ENCODE measurements at regions not wholly inside any gene's neighbourhood (a gene's known extent, or its start where the extent isn't known, plus 50 kb on each side); places are given as distances from the start of the nearest gene placed in this dataset.
"Not testable (repeated sequence)": the region's sequence is repeated elsewhere in the genome, so short reads cannot be mapped to it uniquely, and the experiment has no call there.

DNA sequence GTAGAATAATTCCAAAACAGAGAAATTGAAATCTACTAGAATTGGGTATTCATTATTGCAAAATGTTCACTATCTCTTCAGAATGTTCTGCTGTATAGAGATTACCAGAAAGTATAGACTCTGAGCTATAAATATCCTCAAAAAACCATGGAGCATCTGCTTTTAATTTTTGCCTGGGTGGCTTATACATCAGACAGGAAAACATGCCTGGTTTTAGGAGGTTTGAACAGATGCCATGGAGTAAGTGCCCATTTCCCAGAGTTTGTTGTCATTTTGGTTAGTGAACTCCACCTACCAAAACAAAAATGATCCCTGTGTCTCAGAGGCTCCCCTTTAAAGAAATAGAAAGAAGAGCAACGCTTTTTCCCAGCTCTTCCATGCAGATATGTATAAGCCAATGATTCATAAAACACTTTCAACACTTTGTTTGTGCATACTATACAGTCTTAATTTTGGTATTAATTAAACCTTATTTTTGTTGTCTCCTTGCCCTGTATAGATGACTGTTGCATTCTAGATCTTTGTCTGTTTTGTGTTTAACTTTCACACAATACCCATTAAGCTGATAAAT lies 68.7 kb downstream of the MEPE start:
- DNase-seq (ENCODE audit: low read depth, low spot score) = peak; percentile 58

DNA sequence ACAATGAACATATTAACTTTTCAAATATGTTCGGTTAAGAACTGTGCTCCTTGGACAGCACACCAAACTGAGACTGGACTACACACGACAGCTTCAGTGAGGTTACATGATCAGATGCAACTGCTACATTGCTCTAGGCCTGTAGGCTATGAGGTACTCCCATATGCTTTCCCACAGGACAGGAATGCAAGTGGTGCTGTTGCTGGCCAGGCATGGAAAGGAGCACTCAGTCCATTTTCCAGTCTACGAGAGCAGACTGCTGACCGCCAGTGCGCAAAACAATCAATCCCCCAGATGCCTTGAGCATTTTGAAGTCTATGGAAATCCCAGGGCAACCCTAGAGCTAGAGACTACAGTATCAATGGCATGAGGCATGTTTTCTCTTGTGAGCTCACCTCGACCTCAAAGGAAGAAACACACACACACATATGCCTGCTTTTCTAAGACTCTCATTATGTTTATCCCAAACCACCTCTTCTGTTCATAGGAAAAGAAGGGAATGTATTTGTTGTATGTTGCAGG lies 70.8 kb upstream of the SPP1 start:
- DNase-seq (ENCODE audit: low read depth, low spot score) = no peak

DNA sequence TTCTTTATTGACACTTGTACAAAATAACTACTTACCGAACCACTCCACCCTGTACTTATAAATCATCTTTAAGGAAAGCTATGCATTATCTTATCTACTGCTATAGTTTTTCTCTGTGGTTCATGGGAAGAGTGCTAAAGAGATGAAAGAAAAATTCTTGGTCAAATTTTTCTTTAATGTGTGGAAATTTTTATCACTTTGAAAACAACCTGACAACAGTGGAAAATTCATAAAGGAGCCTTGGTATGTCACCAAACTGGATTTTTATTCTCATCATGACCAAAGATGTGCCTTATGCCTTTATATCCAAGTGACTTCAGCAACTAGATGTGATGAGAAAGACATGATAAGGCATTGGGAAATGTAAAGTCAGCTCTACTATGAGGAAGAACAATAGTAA lies 67.2 kb upstream of the SPP1 start:
- DNase-seq (ENCODE audit: low read depth, low spot score) = no peak

DNA sequence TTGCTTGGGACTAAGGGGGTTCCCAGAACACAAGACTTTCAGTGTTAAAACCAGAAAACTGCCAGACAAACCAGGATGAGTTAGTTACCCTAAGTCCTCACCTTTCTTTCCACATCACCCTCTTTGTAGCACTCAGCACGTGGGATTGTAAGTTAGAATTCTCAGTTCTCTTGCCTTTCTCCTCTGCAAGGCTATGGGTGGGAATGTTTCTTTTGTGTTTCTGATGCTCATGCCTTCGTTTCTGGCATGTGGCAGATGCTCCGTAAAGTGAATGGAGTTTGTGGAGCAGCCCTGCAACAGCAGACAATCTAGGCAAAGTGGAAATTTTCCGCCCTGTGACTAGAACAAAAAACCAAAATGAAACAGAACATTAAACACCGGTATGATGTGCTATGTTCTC lies 64.7 kb upstream of the SPP1 start:
- DNase-seq (ENCODE audit: low read depth, low spot score) = no peak

DNA sequence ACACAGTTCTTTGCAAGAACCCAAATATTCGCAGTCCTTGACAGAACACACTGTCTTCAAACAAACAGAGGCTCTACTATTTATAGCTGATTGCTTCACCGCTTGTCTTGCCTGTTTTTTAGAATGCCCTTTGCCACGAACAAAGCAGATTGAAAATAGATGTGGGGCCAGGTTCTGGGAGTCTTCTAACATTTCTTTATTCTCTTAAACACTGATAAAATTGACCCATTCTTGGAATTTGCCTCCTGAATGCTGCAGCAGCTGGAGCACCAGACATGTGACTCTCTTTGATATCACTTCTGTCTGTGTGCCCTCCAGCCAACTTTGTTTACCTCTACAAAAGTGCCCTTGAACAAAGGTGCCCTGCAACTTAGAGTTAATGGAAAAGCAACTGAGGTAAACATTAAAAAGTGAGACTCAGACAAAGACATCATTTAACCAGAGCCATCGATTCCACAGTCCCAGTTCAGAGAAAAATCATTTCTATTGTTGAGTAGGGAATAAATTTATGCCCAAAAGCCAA lies 64.2 kb upstream of the SPP1 start:
- no peak for DNase-seq (ENCODE audit: low read depth, low spot score)

DNA sequence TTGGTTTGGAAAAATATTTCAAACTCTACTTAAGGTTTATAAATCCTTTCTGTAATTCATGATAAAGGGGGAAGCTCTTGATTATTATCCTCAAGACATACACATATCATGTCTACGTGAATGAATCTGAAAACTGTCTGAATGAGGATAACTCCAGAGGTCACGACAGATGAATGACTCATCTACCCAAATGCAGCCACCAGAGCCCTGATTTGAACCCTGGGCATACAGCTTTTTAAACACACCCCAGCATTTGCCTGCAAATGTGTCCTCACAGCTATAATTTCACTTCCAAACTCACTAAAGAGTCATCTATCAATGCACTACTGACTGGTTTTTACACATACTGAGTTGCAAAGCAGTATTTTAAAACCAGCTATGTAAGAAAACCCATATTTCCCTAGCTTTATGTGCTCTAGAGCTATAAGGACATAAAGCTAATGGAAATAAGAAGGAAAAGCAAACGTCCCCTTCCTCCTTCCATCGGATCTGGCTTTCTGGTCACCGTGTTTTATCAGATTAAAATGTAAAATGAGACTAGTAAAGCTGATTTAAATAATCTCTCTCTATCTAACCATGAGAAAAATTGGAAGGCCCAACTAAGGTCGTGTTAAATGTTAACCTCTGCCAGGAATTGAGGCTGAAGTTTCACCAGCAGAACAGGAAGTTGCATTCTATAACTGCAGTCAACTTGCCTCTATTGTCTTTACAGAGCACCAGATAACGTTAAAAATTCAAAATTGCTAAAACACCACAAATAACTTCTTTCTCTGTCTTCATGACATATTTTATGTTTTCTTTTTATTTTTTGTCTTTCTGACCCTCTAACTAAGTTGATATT lies 63.1 kb upstream of the SPP1 start:
- no peak for DNase-seq (ENCODE audit: low read depth, low spot score)

DNA sequence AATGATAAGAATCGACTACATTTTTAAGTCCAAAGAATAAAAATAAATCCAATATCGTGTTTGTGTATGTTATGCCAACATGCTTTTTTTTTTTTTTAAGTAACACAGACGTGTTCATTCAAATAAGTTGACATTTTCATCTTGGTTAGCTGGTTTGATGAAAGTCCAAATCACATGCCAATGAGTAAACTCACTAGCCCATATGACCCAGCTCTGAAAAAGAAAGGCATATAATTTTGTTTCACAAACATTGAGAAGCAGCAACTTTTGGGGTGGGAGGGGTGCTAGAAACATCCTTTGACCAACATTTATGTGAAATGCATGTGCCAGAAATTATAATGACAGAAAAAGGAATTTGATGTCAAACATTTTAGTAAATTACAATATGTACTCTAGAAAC lies 61.6 kb upstream of the SPP1 start:
- DNase-seq (ENCODE audit: low read depth, low spot score) = no peak

DNA sequence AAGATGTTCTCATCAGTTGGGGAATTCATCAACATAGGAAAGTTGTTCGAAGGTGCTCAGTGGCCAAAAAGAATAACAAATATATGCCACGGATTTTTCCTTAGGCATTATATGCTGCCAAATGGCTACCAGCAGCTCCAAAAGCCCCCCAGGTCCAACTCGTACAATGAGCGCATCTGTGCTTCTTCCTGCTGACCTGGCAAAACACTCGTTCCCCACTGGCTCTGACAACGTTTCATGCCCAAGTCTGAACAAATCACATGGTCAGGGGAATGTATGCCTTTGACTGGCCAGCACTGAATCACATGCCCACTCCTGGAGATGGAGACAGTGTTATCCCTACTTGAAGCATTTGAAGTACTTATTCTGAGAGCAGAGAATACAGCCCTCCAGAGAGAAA lies 59.9 kb upstream of the SPP1 start:
- no peak for DNase-seq (ENCODE audit: low read depth, low spot score)

DNA sequence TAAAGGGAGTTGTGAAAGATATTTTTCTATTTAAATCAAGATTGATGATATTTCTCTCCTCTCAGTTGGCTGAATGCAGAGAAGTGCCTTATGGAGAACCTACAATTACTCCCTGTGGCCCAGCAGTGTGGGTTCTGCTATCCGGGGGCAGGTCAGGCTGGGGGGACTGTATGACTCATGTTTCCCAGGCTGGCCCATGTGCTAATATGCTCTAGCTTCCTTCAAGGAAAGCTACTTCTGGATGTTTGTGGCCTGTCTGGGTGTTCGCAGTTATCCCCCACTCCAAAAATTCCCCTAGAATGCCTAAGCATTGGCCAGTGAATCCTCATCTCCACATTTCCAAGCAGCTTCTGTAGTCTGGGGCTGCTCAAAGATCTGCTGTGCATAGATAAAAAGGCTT lies 58.9 kb upstream of the SPP1 start:
- DNase-seq (ENCODE audit: low read depth, low spot score) = no peak

DNA sequence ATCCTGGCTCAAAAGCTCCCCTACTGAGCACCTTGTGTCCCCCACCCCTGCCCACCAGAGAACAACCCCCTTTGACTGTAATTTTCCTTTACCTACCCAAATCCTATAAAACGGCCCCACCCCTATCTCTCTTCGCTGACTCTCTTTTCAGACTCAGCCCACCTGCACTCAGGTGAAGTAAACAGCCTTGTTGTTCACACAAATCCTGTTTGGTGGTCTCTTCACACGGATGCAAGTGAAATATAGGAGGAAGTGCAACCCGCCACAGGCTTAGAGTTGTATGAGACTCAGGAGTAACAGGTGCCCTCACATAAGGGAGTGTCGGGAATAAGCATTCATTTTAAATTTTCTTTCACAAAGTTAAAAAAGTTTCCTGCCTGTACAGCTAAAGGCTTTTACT lies 57.6 kb upstream of the SPP1 start:
- DNase-seq (ENCODE audit: low read depth, low spot score) = not testable (repeated sequence)

DNA sequence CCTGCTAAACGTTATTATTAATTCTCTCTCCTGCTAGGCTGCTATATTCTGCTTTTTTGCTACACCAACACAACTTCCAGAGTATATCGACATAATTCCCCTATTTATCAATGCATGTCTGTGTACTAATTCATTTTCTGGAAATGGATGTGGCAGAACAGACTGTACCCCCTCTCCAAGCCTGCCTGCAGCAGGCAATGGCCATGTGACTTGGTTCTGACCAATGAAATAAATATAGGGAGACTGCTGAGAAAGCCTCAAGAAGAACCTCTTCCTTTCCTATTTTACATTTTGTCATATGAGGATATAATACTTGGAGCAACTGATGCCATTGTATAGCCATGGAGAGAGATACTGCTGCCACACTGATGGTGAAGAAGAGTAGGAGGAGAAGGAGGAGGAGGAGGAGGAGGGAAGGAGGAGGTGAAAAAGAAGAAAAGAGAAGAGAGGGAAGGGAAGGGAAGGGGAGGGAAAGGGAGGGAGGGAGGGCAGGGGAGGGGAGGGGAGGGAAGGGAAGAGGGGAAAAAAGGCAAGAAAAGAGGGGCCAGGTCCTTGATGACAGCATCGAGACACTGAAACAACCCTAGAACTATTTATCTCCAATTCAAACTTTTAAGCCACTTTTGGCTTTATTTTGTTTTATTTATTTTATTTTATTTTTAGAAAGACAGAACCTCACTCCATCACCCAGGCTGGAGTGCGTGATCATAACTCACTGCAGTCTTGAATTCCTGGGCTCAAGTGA lies 57.0 kb upstream of the SPP1 start:
- DNase-seq (ENCODE audit: low read depth, low spot score) = no peak

DNA sequence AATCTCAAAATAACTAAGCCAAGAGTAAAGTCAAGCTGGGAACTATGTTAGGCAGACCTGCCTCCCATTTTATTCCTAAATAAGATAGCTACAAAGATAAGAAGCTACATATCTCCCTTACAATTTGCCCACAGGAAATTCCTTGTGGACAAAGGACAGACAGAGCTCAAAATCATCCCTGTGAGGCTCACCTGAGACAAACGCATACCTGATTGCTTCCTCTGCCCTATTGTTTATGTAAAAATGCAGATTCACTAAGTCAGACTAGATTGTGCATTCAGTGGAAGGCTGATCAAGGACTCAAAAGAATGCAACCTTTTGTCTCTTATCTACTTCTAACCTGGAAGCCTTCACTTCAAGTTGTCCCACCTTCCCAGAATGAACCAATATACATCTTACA lies 56.2 kb upstream of the SPP1 start:
- not testable (repeated sequence) for DNase-seq (ENCODE audit: low read depth, low spot score)

DNA sequence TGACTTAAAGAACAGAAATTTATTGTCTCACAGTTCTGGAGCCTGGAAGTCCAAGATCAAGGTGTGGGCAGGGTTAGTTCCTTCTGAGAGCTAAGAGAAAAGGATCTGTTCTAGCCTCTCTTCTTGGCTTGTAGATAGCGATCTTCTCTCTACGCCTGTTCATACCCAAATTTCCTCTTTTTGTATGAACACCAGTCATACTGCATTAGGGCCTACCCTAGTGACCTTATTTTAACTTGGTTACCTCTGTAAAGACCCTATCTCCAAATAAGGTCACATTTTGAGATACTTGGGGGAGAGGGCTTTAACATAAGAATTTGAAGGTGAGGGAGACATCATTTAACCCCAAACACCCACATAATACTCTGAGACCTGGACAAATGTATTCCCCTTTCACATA lies 55.6 kb upstream of the SPP1 start:
- DNase-seq (ENCODE audit: low read depth, low spot score) = no peak

DNA sequence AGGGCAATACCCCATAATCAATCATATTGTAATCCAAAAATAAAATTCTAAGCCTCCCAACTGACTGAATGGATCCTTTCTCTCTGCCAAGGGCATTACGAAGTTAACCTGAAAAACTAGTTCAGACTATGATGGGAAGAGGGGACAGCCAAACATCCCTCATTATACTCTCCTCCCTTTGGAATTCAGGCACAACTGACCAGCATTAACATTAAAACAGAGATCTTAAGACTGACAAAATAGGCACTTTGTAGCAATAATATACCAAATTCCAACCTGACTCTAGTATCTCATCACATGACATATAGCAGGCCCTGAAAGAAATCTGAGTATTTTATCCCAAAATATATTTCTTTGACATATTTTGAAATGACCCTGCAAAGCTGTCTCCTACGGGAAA lies 55.0 kb upstream of the SPP1 start:
- DNase-seq (ENCODE audit: low read depth, low spot score) = no peak

DNA sequence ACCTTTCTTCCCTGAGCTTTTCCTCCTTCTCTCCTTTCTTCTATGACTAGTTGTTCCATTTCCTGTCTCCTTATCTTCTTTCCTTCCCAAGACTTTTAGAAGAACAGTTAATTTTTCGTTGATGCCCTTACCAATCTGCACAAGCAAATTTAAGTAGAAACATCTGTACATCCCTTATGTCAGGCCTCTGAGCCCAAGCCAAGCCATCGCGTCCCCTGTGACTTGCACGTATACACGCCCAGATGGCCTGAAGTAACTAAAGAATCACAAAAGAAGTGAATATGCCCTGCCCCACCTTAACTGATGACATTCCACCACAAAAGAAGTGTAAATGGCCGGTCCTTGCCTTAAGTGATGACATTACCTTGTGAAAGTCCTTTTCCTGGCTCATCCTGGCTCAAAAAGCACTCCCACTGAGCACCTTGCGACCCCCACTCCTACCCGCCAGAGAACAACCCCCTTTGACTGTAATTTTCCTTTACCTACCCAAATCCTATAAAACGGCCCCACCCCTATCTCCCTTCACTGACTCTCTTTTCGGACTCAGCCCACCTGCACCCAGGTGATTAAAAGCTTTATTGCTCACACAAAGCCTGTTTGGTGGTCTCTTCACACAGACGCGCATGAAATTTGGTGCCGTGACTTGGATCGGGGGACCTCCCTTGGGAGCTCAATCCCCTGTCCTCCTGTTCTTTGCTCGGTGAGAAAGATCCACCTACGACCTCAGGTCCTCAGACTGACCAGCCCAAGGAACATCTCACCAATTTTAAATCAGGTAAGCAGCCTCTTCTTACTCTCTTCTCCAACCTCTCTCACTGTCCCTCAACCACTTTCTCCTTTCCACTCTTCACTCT lies 53.7 kb upstream of the SPP1 start:
- not testable (repeated sequence) for DNase-seq (ENCODE audit: low read depth, low spot score)

DNA sequence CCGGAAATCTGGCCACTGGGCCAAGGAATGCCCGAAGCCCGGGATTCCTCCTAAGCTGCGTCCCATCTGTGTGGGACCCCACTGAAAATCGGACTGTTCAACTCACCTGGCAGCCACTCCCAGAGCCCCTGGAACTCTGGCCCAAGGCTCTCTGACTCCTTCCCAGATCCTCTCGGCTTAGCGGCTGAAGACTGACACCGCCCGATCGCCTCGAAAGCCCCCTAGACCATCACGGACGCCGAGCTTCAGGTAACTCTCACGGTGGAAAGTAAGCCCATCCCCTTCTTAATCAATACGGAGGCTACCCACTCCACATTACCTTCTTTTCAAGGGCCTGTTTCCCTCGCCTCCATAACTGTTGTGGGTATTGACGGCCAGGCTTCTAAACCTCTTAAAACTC lies 51.4 kb upstream of the SPP1 start:
- not testable (repeated sequence) for DNase-seq (ENCODE audit: low read depth, low spot score)
